HCT116 (cell line): ENCODE measurements at regions not wholly inside any gene's neighbourhood (a gene's known extent, or its start where the extent isn't known, plus 50 kb on each side); places are given as distances from the start of the nearest gene placed in this dataset.

Experiments
- ATAC-seq: fragments of 200-7000 bp; cut with Tn5 transposase; 2 replicates; pipeline ENCODE4 v1.9.1; 2020; ENCODE audit warnings: mild to moderate bottlenecking, moderate library complexity
- BruUV-seq: library from RNA; stranded (reverse); fragments of 400-500 nt; replicated peaks from 2 replicates; lab custom pipeline; 2021; lab: Mats Ljungman, UMichigan
- CTCF ChIA-PET: fragments of 300-600 bp; sonication (Branson Sonifier 250); formaldehyde crosslinking; loops from one replicate; lab custom pipeline; 2021; ENCODE audit warnings: antibody characterized with exemption; lab: Charles Lee
- POLR2A ChIA-PET: fragments of 300-600, 350-600 bp; sonication (Branson Sonifier 250); formaldehyde crosslinking; loops from one replicate; lab custom pipeline; 2021; ENCODE audit warnings: antibody characterized with exemption; lab: Charles Lee
- RAD21 ChIA-PET, 2 experiments: fragments of 300-600 bp; sonication (Branson Sonifier 250); formaldehyde crosslinking; loops; one replicate each; lab custom pipeline; 2023; ENCODE audit warnings: low total read pairs in 2 of 2; ENCODE audit not compliant: uncharacterized antibody in 2 of 2, unreplicated experiment in 2 of 2, low non-redundant PET in 1 of 2; lab: Charles Lee
- DNase-seq: peaks from one replicate; pipeline ENCODE4 v3.0.0-alpha.2; 2010; ENCODE audit warnings: low read depth, low spot score
- H2AFZ ChIP-seq: fragments of 200-600 bp; shearing (Covaris generic), sonication (generic); 2 replicates; pipeline ENCODE4 v1.6.1; 2017; ENCODE audit warnings: low read depth, mixed run types, mixed read lengths, antibody characterized with exemption, low read length; ENCODE audit not compliant: poor library complexity, severe bottlenecking
- H3K27ac ChIP-seq: 2 replicates; pipeline ENCODE4 v1.5.1; 2012; ENCODE audit warnings: low read depth, low read length
- H3K27me3 ChIP-seq: fragments of 200-600 bp; sonication (generic); 2 replicates; pipeline ENCODE4 v1.6.1; 2016; ENCODE audit warnings: mixed run types, low read length, mixed read lengths; ENCODE audit not compliant: insufficient read depth
- H3K36me3 ChIP-seq, 2 experiments: fragments of 200-500 bp in 1 of 2; fragments of 200-600 bp in 1 of 2; sonication (Bioruptor generic) in 1 of 2; sonication (generic) in 1 of 2; 2 replicates each; pipeline versions ENCODE4 v1.5.1 to v1.6.1; 2014 to 2016; ENCODE audit warnings: low read length in 2 of 2, inconsistent platforms in 1 of 2, mixed read lengths in 1 of 2, mixed run types in 1 of 2; ENCODE audit not compliant: insufficient read depth in 2 of 2, control insufficient read depth in 1 of 2
- H3K4me1 ChIP-seq, 2 experiments: fragments of 200-600 bp in 1 of 2; sonication (generic) in 1 of 2; 2 replicates each; pipeline versions ENCODE4 v1.5.1 to v1.6.1; 2012 to 2017; ENCODE audit warnings: low read length in 2 of 2, inconsistent platforms in 1 of 2, mild to moderate bottlenecking in 1 of 2, mixed read lengths in 1 of 2, mixed run types in 1 of 2, moderate library complexity in 1 of 2; ENCODE audit not compliant: insufficient read depth in 2 of 2, control insufficient read depth in 1 of 2
- H3K4me2 ChIP-seq: fragments of 200-600 bp; sonication (generic); 2 replicates; pipeline ENCODE4 v1.6.1; 2017; ENCODE audit warnings: mixed run types, low read length, mixed read lengths
- H3K4me3 ChIP-seq, 2 experiments: fragments of 200-600 bp in 1 of 2; sonication (generic) in 1 of 2; replicated peaks in 1 of 2; 2 replicates each; pipeline ENCODE4 v1.5.1; 2011 to 2016; ENCODE audit warnings: low read length in 2 of 2, control low read depth in 1 of 2, low read depth in 1 of 2, mild to moderate bottlenecking in 1 of 2, mixed read lengths in 1 of 2, mixed run types in 1 of 2
- H3K79me2 ChIP-seq: fragments of 200-600 bp; sonication (generic); 2 replicates; pipeline ENCODE4 v1.6.1; 2017; ENCODE audit warnings: mild to moderate bottlenecking, mixed run types, low read length, moderate library complexity, mixed read lengths; ENCODE audit not compliant: insufficient read depth
- H3K9ac ChIP-seq: fragments of 200-600 bp; sonication (generic); 2 replicates; pipeline ENCODE4 v1.6.1; 2016; ENCODE audit warnings: low read length, mixed read lengths
- H3K9me2 ChIP-seq: fragments of 200-600 bp; sonication (generic), shearing (Covaris generic); 2 replicates; pipeline ENCODE4 v1.6.1; 2017; ENCODE audit warnings: mixed run types, mild to moderate bottlenecking, moderate library complexity; ENCODE audit not compliant: insufficient read depth
- H3K9me3 ChIP-seq, 2 experiments: fragments of 200-500 bp in 1 of 2; fragments of 200-600 bp in 1 of 2; sonication (Bioruptor generic) in 1 of 2; sonication (generic) in 1 of 2; 2 replicates each; pipeline ENCODE4 v1.6.1; 2014 to 2017; ENCODE audit warnings: low read length in 2 of 2, mixed read lengths in 2 of 2, inconsistent platforms in 1 of 2, low read depth in 1 of 2, mild to moderate bottlenecking in 1 of 2, mixed run types in 1 of 2, moderate library complexity in 1 of 2; ENCODE audit not compliant: control insufficient read depth in 1 of 2, insufficient read depth in 1 of 2
- H4K20me1 ChIP-seq: fragments of 200-600 bp; sonication (generic), shearing (Covaris generic); 2 replicates; pipeline ENCODE4 v1.6.1; 2017; ENCODE audit warnings: mixed run types, mild to moderate bottlenecking, moderate library complexity; ENCODE audit not compliant: insufficient read depth
- ATF3 ChIP-seq: IDR thresholded peaks from 2 replicates; pipeline ENCODE4 v1.6.1; 2012
- CBX3 ChIP-seq: IDR thresholded peaks from 2 replicates; pipeline ENCODE4 v1.6.1; 2012; ENCODE audit warnings: low read depth
- CEBPB ChIP-seq: IDR thresholded peaks from 2 replicates; pipeline ENCODE4 v1.6.1; 2012; ENCODE audit warnings: low read depth
- EGR1 ChIP-seq: IDR thresholded peaks from 2 replicates; pipeline ENCODE4 v1.6.1; 2012; ENCODE audit warnings: low read depth
- ELF1 ChIP-seq: IDR thresholded peaks from 2 replicates; pipeline ENCODE4 v1.6.1; 2012; ENCODE audit warnings: low read depth, borderline replicate concordance
- EZH2 ChIP-seq: fragments of 200-600 bp; sonication (generic); IDR thresholded peaks from 2 replicates; pipeline ENCODE4 v1.6.1; 2017; ENCODE audit warnings: antibody characterized with exemption, mixed run types
- EZH2phosphoT487 ChIP-seq: fragments of 200-600 bp; IDR thresholded peaks from 2 replicates; pipeline ENCODE4 v1.6.1; 2018; ENCODE audit warnings: antibody characterized with exemption, borderline replicate concordance
- JUND ChIP-seq: IDR thresholded peaks from 2 replicates; pipeline ENCODE4 v1.6.1; 2012
- MAX ChIP-seq: IDR thresholded peaks from 2 replicates; pipeline ENCODE4 v1.6.1; 2012
- POLR2AphosphoS5 ChIP-seq: IDR thresholded peaks from 2 replicates; pipeline ENCODE4 v1.6.1; 2011; ENCODE audit warnings: mild to moderate bottlenecking, low read depth, low read length, moderate library complexity
- RAD21 ChIP-seq: IDR thresholded peaks from 2 replicates; pipeline ENCODE4 v1.6.1; 2012; ENCODE audit warnings: low read depth, mild to moderate bottlenecking
- SIN3A ChIP-seq: IDR thresholded peaks from 2 replicates; pipeline ENCODE4 v1.6.1; 2012; ENCODE audit warnings: low read depth
- SP1 ChIP-seq: IDR thresholded peaks from 2 replicates; pipeline ENCODE4 v1.6.1; 2012; ENCODE audit warnings: low read depth
- SRF ChIP-seq: IDR thresholded peaks from 2 replicates; pipeline ENCODE4 v1.6.1; 2012; ENCODE audit warnings: low read depth
- TCF7L2 ChIP-seq: IDR thresholded peaks from 2 replicates; pipeline ENCODE4 v1.7.0; 2011; ENCODE audit warnings: borderline replicate concordance, inconsistent platforms; ENCODE audit not compliant: insufficient read depth, insufficient read length; ENCODE audit errors: extremely low read depth
- YY1 ChIP-seq: IDR thresholded peaks from 2 replicates; pipeline ENCODE4 v1.6.1; 2011; ENCODE audit warnings: low read length, low read depth, moderate library complexity, mild to moderate bottlenecking; ENCODE audit not compliant: insufficient replicate concordance; ENCODE audit errors: extremely low read depth
- ZBTB33 ChIP-seq: IDR thresholded peaks from 2 replicates; pipeline ENCODE4 v1.6.1; 2011; ENCODE audit warnings: mild to moderate bottlenecking, low read length, moderate library complexity; ENCODE audit not compliant: insufficient replicate concordance; ENCODE audit errors: extremely low read depth
- ZFX ChIP-seq: fragments of 450-650 bp; IDR thresholded peaks from 2 replicates; pipeline ENCODE4 v1.6.1; 2017
- intact Hi-C: fragments of 100-400 bp; cut with micrococcal nuclease; formaldehyde crosslinking; loops from 2 replicates; pipeline ENCODE4 v1.10.0; 2022
- TF ChIP-seq, protein P1 (sequence below), 3 experiments: fragments of 200-600 bp in 1 of 3; sonication (generic) in 1 of 3; IDR thresholded peaks in 2 of 3; conservative IDR thresholded peaks in 1 of 3; 2 replicates each; pipeline ENCODE4 v1.5.1; 2012 to 2017; ENCODE audit warnings: low read depth in 2 of 3, low read length in 2 of 3, antibody characterized with exemption in 1 of 3, borderline replicate concordance in 1 of 3, control low read depth in 1 of 3, mild to moderate bottlenecking in 1 of 3, mixed read lengths in 1 of 3, mixed run types in 1 of 3, moderate library complexity in 1 of 3; ENCODE audit not compliant: insufficient read depth in 1 of 3

DNA sequence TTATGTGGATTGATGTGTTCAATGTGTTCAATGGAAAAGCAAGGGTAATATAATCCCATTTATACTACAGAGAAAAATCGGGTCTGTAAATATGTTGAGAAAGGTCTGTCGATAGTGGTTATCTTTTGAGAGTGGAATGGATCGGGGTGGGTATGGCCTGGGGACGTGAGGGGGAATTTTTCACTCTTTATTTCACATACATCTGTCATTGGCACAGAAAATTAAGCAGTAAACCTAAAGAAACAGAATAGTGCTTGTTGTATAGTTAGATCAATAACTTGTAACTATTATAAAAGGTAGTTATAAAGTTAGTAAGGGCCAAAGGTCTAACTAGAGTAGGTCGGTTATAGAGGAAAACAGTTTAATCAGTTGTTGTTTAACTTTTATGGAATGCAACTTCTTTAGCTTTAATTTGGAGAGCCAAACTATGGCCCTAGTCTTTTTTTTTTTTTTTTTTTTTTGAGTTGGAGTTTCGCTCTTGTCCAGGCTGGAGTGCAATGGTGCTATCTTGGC, 66.1 kb upstream of the ABL1 start:
- no TSS peak for BruUV-seq
- intact Hi-C loops: no loop called here
- H3K27me3 ChIP-seq: no peaks in the 10 kb centered on the region
- peaks cover 32% of the 10 kb centered on the region for H3K79me2 ChIP-seq
- H3K9me3 ChIP-seq: peaks cover 0 to under 1% of the 10 kb centered on the region in 2 experiments; a peak in 1 of 4 replicates
- no peak overlapping the region for H3K27ac ChIP-seq
- DNase-seq (no peak), ATAC-seq (no peak)
- no peaks in the 10 kb centered on the region for H4K20me1 ChIP-seq
- H3K4me3 ChIP-seq: no peak overlapping the region
- ChIA-PET POLR2A (no interaction called here), CTCF (interaction anchor here (0.7 to 1.1 kb wide), 2 partner anchors 12 to 14 kb away, joined by 3 read pairs; no protein-coding TSS in a partner anchor), RAD21 (no interaction called here)
- H3K9ac ChIP-seq: no peak overlapping the region
- no peak overlapping the region for H3K4me2 ChIP-seq
- no peaks in the 10 kb centered on the region for H3K36me3 ChIP-seq
- H3K4me1 ChIP-seq: no peaks in the 10 kb centered on the region
- no peak overlapping the region for H2AFZ ChIP-seq
- no peak for TF ChIP-seq ELF1
- TF ChIP-seq EZH2: no peak
- no peak for TF ChIP-seq YY1
- TF ChIP-seq, protein P1, sequence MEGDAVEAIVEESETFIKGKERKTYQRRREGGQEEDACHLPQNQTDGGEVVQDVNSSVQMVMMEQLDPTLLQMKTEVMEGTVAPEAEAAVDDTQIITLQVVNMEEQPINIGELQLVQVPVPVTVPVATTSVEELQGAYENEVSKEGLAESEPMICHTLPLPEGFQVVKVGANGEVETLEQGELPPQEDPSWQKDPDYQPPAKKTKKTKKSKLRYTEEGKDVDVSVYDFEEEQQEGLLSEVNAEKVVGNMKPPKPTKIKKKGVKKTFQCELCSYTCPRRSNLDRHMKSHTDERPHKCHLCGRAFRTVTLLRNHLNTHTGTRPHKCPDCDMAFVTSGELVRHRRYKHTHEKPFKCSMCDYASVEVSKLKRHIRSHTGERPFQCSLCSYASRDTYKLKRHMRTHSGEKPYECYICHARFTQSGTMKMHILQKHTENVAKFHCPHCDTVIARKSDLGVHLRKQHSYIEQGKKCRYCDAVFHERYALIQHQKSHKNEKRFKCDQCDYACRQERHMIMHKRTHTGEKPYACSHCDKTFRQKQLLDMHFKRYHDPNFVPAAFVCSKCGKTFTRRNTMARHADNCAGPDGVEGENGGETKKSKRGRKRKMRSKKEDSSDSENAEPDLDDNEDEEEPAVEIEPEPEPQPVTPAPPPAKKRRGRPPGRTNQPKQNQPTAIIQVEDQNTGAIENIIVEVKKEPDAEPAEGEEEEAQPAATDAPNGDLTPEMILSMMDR (IDR thresholded peaks at IDR 0.05 in 2 of 3, conservative IDR thresholded peaks at IDR 0.05 in 1 of 3; ENCODE audit: borderline replicate concordance in 1 of 3, insufficient read depth in 1 of 3, low read depth in 2 of 3, low read length in 2 of 3): no peak
- TF ChIP-seq ATF3: no peak
- TF ChIP-seq JUND: no peak
- TF ChIP-seq EZH2phosphoT487: no peak
- no peak for TF ChIP-seq ZBTB33
- TF ChIP-seq SIN3A: no peak
- TF ChIP-seq CBX3: no peak
- no peak for TF ChIP-seq POLR2AphosphoS5
- TF ChIP-seq CEBPB: no peak
- TF ChIP-seq MAX: no peak
- no peak for TF ChIP-seq RAD21
- no peak for TF ChIP-seq TCF7L2
- no peak for TF ChIP-seq EGR1
- no peak for TF ChIP-seq SP1
- no peak for TF ChIP-seq ZFX
- no peak for TF ChIP-seq SRF
- no peaks in the 10 kb centered on the region for H3K9me2 ChIP-seq
